22Rv1 (cell line): ENCODE measurements at regions not wholly inside any gene's neighbourhood (a gene's known extent, or its start where the extent isn't known, plus 50 kb on each side); places are given as distances from the start of the nearest gene placed in this dataset.

ENCODE experiments used
- ZFX ChIP-seq: fragments of 450-650 bp; IDR thresholded peaks from 2 replicates; pipeline ENCODE4 v1.6.1; 2017; ENCODE audit warnings: antibody characterized with exemption, borderline replicate concordance
- TF ChIP-seq, protein P1 (sequence below): fragments of 450-650 bp; IDR thresholded peaks from 2 replicates; pipeline ENCODE4 v1.5.1; 2017; ENCODE audit warnings: mild to moderate bottlenecking

- TF ChIP-seq, protein P1, sequence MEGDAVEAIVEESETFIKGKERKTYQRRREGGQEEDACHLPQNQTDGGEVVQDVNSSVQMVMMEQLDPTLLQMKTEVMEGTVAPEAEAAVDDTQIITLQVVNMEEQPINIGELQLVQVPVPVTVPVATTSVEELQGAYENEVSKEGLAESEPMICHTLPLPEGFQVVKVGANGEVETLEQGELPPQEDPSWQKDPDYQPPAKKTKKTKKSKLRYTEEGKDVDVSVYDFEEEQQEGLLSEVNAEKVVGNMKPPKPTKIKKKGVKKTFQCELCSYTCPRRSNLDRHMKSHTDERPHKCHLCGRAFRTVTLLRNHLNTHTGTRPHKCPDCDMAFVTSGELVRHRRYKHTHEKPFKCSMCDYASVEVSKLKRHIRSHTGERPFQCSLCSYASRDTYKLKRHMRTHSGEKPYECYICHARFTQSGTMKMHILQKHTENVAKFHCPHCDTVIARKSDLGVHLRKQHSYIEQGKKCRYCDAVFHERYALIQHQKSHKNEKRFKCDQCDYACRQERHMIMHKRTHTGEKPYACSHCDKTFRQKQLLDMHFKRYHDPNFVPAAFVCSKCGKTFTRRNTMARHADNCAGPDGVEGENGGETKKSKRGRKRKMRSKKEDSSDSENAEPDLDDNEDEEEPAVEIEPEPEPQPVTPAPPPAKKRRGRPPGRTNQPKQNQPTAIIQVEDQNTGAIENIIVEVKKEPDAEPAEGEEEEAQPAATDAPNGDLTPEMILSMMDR, result no peak
- TF ChIP-seq ZFX, result no peak
Measured at GRCh38 chrX:117455787-117456186, 660.8 kb downstream of the KLHL13 start.
